ENCODE measurements at regions not wholly inside any gene's neighbourhood (a gene's known extent, or its start where the extent isn't known, plus 50 kb on each side); places are given as distances from the start of the nearest gene placed in this dataset.
"Not testable (repeated sequence)": the region's sequence is repeated elsewhere in the genome, so short reads cannot be mapped to it uniquely, and the experiment has no call there.

DNA sequence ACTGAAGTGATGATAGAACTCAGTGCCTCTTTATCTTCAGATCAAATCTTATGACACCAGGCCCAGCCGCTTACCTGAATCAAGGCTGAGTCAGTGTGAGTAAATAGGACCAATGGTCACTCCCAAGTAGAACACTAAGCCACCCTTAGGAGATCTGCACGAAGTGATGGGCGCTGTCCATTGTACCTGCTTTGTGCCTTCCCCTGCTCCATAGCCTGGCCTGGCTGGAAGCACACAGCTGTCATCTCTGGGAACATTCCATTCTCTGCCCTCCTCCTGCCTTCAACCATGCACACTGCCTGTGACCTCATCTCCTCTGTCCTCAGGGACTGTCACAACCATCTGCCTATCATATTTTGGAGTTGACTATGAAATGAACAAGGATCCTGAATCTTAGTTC lies 279.5 kb upstream of the ASIC2 start:
- DNase-seq = no peak

GRCh38 chr17:33574942-33575445 lies 281.9 kb upstream of the ASIC2 start:
- no peak for DNase-seq

GRCh38 chr17:33579740-33580139 lies 286.6 kb upstream of the ASIC2 start:
- DNase-seq = not testable (repeated sequence)

- DNase-seq = no peak
Observed at GRCh38 chr17:33580215-33580614, 287.1 kb upstream of the ASIC2 start.

- DNase-seq = no peak
Observed at GRCh38 chr17:33582661-33583060, 289.6 kb upstream of the ASIC2 start.

DNA sequence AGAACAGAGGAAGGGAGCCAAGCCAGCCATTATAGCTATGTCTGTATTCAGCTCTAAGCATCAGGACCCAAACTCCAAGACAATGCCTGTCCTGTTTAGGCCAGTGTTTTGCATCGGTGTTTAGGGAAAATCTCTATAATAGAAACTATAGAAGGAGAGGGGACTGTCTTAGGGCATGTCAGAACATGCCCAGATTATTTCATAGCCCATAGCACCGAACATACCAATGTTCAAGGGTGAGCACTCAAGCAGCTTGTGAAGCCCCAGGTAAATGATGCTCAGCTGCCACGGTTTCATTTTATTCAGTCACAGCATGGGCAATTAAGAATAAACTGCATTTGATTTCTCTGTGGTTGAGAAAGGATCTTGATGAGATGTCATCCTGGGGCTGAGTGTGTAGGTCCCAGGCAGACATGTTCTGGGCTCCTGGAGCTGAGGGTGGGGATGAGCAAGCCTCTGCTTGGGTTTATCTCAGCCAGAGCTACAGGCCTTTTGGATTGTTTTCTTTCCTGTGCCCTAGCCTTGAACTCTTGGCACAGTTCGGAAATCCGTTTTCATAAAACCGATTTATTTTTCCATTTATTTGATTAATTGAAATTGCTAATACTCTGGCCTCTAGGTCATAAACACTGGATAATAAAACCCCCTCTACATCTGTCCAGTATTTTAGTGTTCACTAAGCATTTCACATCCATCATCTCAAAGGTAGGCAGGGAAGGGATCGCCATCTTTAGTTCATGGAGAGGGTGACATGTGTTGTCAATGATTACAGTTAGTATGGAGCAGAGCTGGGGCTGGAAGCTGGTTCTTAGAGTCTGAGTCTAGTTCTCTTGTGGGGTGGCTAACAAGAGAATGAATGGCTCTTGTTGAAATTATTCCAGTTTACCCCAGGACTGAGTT lies 290.7 kb upstream of the ASIC2 start:
- no peak for DNase-seq

- DNase-seq = no peak
Observed at GRCh38 chr17:33593991-33594390, 300.9 kb upstream of the ASIC2 start.

GRCh38 chr17:33595828-33596227 lies 302.7 kb upstream of the ASIC2 start:
- DNase-seq = no peak

GRCh38 chr17:33596899-33597298 lies 303.8 kb upstream of the ASIC2 start:
- no peak for DNase-seq

- DNase-seq = no peak
Observed at GRCh38 chr17:33598797-33599196, 305.7 kb upstream of the ASIC2 start.

- peak; percentile 0 for DNase-seq
Observed at GRCh38 chr17:33602981-33603380, 309.9 kb upstream of the ASIC2 start.

DNA sequence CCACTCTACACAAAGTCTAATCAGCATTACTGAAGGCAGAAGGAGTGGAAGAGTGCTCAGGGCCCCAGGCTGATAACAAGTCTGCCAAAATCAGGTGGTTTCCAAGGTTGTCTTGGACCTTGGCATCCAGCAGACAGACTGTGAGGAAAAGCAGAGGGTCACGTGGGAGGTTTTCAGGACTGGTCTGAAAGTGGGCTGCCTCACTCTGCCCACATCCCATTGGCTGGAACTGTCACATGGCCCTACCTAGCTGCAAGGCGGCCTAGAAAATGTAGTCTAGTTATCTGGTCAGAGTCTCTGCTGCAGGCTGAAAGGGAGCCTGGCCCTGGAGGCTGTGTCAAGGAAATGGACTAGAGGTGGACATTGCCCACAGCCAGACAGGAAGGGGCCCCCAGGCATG lies 310.7 kb upstream of the ASIC2 start:
- DNase-seq = no peak

- no peak for DNase-seq
Observed at GRCh38 chr17:33611532-33611931, 318.4 kb upstream of the ASIC2 start.

DNA sequence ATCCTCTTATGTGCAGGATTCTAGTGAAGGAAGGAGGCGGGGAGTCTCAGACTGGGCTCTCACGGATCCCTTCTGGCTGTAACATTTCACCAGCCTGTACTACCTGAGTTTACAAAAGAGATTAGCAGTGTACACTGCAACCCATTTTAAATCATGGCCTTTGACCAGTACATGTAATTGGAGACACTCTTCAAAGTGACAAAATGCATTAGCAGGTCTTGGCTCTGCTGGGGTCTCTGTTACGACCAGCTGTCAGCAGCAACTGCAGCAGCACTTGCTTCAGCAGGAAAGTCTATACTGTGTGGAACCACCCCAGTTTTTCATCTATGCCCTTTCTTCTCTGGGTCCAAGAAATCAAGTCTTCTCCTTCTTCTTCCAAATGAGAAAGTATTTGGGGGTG lies 322.8 kb upstream of the ASIC2 start:
- DNase-seq = no peak

GRCh38 chr17:33623841-33624240 lies 330.7 kb upstream of the ASIC2 start:
- no peak for DNase-seq

- DNase-seq = no peak
Observed at GRCh38 chr17:33628500-33629346, 335.6 kb upstream of the ASIC2 start.

GRCh38 chr17:33633446-33633845 lies 340.4 kb upstream of the ASIC2 start:
- DNase-seq = no peak

GRCh38 chr17:33637534-33637933 lies 344.4 kb upstream of the ASIC2 start:
- DNase-seq = no peak

DNA sequence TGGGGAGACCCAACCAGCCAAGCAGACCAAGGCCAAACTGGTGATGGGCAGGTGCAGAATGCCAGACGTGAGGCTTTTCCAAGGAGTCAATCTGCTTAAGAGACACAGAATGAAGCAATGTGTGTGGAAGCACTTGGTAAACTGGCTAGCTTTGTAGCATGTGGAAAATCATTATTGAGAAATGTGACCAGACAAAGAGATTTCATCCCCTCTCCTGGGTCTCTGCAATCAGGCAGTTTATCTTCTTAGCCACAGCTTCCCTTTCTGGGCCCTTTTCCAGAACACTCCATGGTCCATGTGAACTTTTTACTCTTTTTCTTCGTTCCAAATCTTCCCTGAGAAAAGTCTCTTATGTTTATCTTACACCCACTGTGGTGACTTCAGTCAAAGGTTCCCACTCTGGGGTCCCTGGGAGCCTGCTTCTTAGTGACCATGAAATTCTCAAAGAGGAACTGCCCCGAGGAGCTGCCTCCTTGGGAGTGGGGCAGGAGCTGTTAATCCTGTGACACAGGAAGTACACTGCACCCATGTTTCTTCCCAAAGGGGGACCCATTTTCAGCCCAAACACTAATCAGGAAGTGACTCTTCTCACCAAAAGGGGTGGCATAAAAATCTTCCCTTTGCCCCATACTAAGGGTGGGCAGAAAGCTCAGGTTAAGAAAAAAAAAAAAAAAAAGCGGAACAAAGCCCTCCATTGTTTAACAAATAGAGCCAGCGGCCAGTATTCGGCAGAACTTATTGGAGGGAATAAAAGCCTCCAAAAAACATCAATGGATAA lies 346.2 kb upstream of the ASIC2 start:
- DNase-seq = no peak

- DNase-seq = no peak
Observed at GRCh38 chr17:33640629-33641028, 347.5 kb upstream of the ASIC2 start.

DNA sequence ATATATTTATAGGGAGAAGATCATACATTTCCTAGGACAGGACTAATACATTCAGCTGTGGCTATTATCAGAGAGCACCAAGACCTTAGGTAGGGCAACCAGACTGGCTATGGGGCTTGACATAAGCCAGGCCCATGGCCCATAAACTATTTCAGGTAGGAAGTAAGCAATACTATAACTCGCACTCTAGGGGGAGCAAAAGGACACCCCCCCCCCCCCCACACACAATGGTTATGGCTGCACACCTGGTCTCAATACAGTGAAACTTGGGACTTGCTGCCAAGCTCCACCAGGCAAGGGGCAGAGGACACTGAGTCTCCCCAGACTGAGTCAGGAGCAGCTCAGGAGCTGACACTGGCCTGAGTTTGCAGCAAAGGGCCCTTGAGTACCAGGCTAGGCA lies 348.9 kb upstream of the ASIC2 start:
- DNase-seq = no peak

DNA sequence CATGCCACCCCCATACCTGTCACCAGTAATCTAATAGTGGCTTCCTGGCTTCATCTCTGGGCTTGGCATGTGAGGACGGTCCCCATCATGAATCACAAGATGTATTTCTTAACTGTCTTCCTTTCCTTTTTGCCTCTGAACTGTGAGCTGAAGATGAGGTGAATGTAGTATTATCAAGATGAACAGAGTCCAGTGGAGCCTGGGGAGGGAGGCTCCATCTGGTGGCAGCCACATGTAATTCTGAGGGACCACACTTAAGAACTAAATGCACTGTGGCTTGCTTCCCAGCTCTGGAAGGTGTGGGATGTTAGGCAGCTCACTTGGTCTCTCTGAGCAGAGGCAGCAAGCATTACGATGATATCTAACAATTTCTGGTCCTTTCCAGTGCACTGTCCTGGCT lies 354.9 kb upstream of the ASIC2 start:
- peak; percentile 3 for DNase-seq

DNA sequence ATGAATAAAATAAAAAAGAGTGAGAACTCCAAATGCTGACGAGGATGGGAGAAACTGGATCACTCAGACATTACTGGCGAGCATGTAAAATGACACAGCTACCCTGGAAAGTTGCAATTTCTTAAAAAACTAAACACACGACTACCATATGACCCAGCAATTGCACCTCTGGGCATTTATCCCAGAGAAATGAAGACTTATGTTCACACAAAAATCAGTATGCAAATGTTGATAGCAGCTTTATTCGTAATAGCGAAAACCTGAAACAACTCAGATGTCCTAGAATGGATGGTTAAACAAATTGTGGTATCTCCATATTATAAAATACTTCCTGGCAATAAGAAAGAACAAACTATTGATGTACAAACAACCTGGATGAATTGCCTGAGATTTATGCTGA lies 357.2 kb upstream of the ASIC2 start:
- DNase-seq = no peak
